HCEC 1CT (cell line): ENCODE measurements at regions not wholly inside any gene's neighbourhood (a gene's known extent, or its start where the extent isn't known, plus 50 kb on each side); places are given as distances from the start of the nearest gene placed in this dataset.

Experiments used
- DNase-seq: peaks from one replicate; pipeline ENCODE4 v3.0.0-alpha.2; 2017

DNA sequence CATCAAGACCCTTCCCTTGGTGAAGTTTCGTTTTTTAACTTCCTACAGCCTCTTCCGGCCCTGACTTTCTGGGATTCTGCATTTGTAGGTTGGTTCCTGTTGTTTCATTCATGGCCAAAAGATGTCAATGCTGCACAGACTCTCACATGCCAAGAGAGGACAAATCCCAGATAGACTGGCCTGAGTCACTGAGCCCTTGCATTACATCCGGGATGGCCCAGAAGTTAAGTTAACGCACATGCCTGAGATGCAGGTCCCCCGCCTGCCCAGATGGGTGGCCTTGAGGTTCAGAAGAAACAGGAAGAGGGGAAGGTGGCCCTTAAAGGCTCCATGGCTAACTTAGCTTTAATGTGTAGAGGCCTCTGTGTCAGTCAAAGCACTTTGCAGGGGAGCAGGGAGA is 51.6 kb upstream of the SRGAP3 start:
- no peak for DNase-seq

DNA sequence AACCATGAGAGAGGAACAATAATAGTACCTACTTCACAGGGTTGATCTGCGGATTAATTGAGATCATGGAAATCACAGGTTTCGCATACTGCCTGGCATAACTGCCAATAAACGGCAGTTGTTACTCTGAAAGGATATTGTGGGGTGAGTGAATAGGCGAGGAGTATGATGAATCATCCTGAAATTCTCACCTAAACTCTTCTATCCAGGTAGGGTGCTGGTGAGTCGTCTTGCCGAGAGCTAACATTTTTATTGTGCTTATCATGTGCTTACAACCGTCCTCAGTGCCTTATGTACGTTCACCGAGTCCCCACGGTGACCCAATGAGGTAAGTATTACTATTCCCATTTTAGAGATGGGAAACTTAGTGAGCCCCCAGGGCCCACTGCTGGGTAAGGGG is 52.4 kb upstream of the SRGAP3 start:
- no peak for DNase-seq

GRCh38 chr3:9302425-9303181 is 53.2 kb upstream of the SRGAP3 start:
- peak; percentile 69 for DNase-seq

- peak; percentile 8 for DNase-seq
These were observed 54.4 kb upstream of the THUMPD3 start for GRCh38 chr3:9308298-9308990.

GRCh38 chr3:9310043-9310442 is 52.8 kb upstream of the THUMPD3 start:
- no peak for DNase-seq

GRCh38 chr3:9311228-9311627 is 51.6 kb upstream of the THUMPD3 start:
- no peak for DNase-seq
